ENCODE measurements at regions not wholly inside any gene's neighbourhood (a gene's known extent, or its start where the extent isn't known, plus 50 kb on each side); places are given as distances from the start of the nearest gene placed in this dataset.

DNA sequence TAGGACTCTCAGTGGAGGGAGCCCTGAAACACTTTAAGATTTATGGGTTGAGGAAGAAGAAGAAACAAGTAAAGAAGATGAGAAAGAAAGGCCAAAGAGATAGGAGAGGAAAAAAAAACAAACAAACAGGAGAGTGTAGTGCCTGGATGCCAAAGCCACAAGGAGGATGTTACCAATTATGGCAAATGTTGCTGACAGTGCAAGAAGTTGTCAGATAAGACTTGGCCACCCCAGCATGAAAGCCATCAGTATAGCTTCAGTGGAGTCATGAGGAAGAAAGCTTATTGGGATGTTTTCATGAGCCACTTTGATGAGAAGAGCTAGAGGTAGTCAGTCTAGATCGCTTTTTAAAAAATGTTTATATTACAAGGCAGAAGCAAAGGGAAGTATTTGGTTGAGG is 380.2 kb upstream of the ADGRL4 start:
- FAIRE-seq (no peak), DNase-seq (ENCODE audit: insufficient read length, low spot score) (no peak)
- TF ChIP-seq POLR2A (IDR thresholded peaks at IDR 0.05; ENCODE audit: low read depth, low read length) = no peak

DNA sequence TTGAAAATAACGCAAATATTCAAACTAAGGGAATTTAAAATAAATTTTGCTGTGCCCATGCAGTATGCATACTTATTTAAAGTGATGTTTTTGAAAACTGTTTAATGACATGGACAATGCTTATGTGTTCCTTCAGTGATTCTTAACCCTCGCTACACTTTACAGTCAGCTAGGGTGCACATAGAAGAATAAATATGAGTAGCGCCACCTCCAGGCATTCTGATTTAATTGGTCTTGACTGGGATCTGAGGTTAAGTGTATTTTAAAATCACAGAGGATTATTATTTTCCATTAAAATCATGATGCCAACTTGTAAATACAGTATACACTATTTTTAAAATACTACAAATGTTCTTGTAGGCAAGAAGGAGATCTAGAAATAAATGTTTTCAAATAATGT is 373.5 kb upstream of the ADGRL4 start:
- no peak for DNase-seq (ENCODE audit: insufficient read length, low spot score)
- FAIRE-seq = no peak
- TF ChIP-seq POLR2A (IDR thresholded peaks at IDR 0.05; ENCODE audit: low read depth, low read length) = no peak

DNA sequence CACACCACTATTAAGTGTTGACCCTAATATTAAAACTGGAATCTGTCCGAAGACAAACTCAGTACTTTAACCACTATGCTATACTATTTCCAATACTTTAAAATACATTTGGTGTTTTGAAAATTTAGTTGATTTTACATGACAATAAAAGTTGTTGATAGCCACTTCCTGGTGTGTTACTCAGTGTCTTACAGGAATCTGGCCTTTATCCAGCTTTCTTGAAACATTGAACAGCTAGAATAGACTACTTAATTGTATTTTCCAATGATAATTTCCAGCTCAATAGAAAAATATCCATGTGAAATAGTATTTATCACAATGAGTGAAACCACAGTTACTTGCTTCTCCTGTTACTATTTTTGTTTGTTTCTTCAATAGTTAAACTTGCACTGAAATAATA is 369.6 kb upstream of the ADGRL4 start:
- DNase-seq (ENCODE audit: insufficient read length, low spot score) (no peak), FAIRE-seq (peak; percentile 27)
- no peak for TF ChIP-seq POLR2A (IDR thresholded peaks at IDR 0.05; ENCODE audit: low read depth, low read length)

DNA sequence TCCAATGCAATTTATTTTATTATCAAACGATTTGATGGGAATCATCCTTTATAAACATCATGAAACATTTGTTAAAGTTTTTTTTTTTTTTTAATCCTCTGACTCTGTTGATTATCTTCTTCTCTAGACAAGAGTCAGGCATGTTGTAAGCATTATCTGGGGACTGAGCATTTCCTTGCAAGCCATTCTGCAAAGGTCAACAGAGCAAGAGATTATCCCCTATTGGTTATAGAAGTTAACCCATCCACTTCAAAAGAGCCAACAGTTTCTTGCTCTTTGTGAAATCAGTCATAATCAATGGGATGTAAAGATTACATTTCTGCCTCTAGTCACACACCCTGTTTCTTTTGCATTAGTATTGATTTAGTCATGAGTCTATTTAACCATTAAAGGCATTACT is 368.8 kb upstream of the ADGRL4 start:
- no peak for DNase-seq (ENCODE audit: insufficient read length, low spot score)
- TF ChIP-seq POLR2A (IDR thresholded peaks at IDR 0.05; ENCODE audit: low read depth, low read length) = no peak
- FAIRE-seq = no peak

DNA sequence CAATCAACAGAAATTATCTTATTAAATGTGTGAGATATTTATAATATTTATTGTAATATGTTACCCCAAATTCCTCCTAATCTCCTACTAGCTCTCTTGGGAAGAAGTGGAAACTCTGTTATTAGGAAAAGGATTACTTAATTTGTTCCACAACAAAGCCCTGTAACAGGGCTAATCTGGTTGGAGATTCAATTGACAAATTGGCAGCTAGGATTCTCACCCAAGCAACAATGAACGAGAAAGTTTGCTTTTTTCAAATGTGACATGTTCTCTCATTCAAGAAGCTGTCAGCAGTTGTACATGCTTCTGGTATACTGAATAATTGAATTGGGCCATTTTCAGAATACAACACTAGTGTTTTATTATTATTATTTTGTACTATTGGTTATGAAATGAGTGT is 367.9 kb upstream of the ADGRL4 start:
- no peak for TF ChIP-seq POLR2A (IDR thresholded peaks at IDR 0.05; ENCODE audit: low read depth, low read length)
- no peak for FAIRE-seq
- no peak for DNase-seq (ENCODE audit: insufficient read length, low spot score)

DNA sequence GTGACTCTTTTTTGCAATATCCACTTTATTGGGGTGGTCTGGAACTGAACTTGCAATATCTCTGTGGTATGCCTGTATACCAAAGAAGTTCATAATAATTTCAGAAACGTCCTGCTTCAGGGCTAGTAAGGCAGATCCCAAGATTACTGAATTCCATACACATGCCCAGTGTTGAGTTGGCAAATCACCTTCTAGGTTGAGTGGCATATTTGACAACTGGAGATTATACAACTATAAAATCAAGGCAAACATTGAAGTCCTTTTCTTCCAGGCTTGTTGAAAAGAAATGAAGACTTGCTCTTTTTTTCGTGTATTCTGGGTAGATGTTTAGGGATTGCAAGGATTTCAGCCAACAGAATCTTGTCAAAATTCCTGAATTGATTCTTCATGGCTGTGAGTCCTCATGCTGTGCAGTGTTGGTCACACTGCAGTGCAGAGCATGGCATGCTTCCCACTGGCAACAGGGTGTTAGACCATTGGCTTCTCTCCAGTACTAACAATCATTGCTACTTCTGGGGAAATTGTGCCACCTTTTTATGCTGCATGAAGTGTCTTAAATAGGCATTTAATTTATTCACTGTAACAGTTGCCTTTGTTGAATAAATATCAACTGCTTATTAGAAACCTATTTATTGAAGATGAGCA is 367.1 kb upstream of the ADGRL4 start:
- FAIRE-seq (peak; percentile 15), DNase-seq (ENCODE audit: insufficient read length, low spot score) (no peak)
- no peak for TF ChIP-seq POLR2A (IDR thresholded peaks at IDR 0.05; ENCODE audit: low read depth, low read length)

DNA sequence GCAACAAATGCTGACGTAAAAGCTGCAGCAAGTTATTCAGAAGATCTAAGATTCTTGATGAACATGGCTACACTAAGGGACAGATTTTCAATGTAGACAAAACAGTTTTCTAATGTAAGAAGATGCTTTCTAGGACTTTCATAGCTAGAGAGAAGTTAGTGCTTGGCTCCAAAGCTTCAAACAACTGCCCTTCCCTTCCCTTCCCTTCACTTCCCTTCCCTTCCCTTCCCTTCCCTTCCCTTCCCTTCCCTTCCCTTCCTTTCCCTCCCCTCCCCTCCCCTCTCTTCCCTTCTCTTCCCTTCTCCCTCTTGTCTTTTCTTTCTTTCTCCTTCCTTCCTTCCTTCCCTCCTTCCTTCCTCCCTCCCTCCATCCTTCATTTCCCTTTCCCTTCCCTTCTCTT is 365.3 kb upstream of the ADGRL4 start:
- no peak for TF ChIP-seq POLR2A (IDR thresholded peaks at IDR 0.05; ENCODE audit: low read depth, low read length)
- DNase-seq (ENCODE audit: insufficient read length, low spot score) = no peak
- FAIRE-seq = no peak

DNA sequence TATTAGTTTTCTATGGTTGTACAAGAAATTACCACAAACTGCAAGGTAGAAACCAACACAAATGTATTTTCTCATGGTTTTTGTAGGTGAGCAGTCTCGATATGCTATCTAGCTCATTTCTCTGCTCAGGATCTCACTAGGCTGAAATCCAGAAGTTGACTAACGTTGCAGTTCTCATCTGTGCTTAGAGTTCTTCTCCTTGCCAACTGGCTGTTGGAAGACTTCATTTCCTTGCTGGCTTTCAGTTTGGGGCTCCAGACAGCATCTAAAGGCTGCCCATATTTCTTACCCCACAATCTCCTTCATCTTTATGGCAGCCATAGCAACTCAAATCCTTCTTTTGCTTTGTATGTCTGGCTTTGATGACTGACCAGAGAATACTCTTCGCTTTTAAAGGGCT is 362.6 kb upstream of the ADGRL4 start:
- FAIRE-seq (no peak), DNase-seq (ENCODE audit: insufficient read length, low spot score) (no peak)
- no peak for TF ChIP-seq POLR2A (IDR thresholded peaks at IDR 0.05; ENCODE audit: low read depth, low read length)

DNA sequence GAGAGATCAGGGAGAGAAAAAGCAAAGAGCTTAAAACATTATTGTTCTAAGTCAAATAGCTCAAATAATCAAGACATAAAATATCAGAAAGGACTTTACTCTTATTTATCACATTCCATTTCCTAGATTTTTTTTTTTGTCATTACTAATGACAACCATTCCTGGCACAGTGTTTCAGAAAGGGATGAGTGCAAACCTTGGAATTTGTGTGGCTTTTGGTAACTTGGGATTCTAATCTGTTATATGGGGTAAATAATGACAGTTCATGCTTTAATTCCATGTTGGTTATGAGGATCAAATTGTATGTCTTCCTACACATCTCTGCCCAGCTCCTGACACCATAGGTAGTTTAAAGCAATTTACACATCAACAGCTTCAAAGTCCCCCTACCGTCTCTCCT is 358.4 kb upstream of the ADGRL4 start:
- TF ChIP-seq POLR2A (IDR thresholded peaks at IDR 0.05; ENCODE audit: low read depth, low read length) = no peak
- DNase-seq (ENCODE audit: insufficient read length, low spot score) (no peak), FAIRE-seq (no peak)

DNA sequence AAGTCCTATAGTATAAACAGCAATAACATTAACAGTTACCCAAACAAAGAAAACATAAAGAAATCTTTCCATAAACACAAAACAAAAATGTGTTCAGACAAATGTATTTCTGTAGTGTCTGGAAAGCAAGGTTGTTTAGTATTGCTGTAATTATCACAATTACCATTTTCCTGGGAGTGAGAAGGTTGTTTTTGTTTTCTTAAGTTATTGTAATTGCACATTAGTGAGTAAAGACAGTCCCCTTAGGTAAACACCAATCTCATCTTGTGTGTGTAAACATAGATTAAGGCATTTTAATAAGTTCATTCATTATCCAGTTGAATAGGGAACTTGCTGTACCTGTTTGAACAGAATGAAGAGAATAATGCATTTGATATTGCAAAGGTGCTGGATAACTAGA is 356.9 kb upstream of the ADGRL4 start:
- no peak for FAIRE-seq
- no peak for DNase-seq (ENCODE audit: insufficient read length, low spot score)

DNA sequence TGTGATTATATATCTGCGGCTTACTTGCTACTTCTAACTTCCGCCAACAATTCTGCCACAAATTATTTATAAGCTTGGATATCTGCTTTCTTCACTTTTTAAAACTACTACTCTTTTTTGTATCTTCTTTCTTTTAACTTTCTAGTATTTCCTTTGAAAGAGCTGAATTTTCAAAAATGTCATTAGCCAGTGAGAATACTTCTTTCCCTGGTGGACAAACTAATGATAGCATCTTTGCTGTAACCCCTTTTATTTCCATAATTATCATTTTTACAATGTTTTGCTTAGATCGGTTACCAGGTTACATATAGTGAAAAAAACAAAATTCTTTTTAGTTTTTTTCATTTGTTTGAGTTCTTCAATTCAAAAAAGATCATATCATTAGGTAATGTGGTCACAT is 355.9 kb upstream of the ADGRL4 start:
- FAIRE-seq (no peak), DNase-seq (ENCODE audit: insufficient read length, low spot score) (no peak)
- TF ChIP-seq POLR2A (IDR thresholded peaks at IDR 0.05; ENCODE audit: low read depth, low read length) = no peak

More for the DNA sequence above, 356.9 kb upstream of the ADGRL4 start:
- TF ChIP-seq POLR2A (IDR thresholded peaks at IDR 0.05; ENCODE audit: low read depth, low read length) = no peak

DNA sequence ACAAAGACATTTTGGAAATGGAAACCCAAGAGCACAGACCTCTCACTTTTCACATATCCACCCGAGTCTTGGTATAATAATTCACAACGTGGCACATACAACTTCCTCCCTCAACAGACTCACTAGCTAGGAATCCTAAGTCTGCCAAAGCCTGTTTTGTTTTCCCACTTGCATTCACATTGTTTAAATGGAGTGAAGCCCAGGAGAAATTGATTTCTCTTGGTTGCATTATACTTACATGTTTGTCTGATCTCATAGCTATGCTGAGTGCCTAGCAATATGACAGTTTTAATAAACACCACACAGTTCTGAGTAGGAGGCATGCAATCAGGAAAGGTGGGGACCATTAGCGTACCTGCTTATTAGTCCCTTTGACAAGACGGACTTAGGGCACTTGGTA is 348.6 kb upstream of the ADGRL4 start:
- DNase-seq (ENCODE audit: insufficient read length, low spot score) (peak; percentile 10), FAIRE-seq (peak; percentile 90)
- no peak for TF ChIP-seq POLR2A (IDR thresholded peaks at IDR 0.05; ENCODE audit: low read depth, low read length)

DNA sequence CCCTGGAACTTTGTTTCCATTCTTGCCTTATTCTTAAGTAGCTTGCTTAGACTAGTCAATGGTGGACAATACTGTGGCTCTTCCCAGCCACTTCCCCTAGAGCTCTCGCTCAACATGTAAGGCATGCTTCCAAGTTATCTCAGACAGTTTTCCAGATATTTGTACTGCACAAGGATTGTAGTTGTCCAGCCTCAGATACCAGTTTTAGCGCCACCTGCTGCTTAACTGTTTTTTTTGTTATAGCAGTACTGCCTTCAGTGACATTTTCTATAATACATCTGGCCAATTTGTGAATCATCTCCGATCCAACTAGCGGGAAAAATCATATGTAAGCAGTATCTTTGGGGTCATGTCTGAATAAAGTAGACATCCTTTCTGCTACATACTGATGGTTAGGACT is 346.7 kb upstream of the ADGRL4 start:
- peak; percentile 97 for FAIRE-seq
- peak; percentile 10 for DNase-seq (ENCODE audit: insufficient read length, low spot score)
- no peak for TF ChIP-seq POLR2A (IDR thresholded peaks at IDR 0.05; ENCODE audit: low read depth, low read length)

DNA sequence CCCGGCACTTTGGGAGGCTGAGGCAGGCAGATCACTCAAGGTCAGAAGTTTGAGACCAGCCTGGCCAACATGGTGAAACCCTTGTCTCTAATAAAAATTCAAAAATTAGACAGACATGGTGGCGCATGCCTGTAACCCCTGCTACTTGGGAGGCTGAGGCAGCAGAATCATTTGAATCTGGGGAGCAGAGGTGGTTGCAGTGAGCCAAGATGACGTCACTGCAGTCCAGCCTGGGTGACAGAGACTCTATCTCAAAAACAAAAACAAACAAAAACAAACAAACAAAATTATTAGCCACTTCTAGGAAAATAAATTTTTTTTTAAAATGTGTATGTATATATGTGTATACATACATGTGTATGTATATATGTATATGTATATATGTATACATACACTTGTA is 320.3 kb upstream of the ADGRL4 start:
- TF ChIP-seq POLR2A (IDR thresholded peaks at IDR 0.05; ENCODE audit: low read depth, low read length) = no peak
- DNase-seq (ENCODE audit: insufficient read length, low spot score) (no peak), FAIRE-seq (no peak)

DNA sequence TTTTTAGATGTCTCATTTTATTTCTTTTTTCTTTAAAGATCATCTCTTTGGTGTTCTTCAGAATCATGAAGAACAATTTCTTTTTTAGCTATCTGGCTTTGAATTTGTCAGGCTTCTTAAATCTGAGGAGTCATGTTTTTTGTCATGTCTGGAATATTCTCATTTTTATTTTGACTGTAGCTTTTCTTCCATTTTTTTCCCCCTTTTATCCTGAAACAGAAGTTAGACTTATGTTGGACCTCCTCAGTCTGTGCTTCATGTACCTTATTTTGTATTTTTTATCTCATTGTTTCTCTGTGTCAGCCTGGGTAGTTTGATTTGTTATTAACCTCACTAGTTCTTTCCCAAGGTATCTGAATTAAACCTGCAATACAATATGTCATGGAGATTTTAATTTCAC is 319.2 kb upstream of the ADGRL4 start:
- DNase-seq (ENCODE audit: insufficient read length, low spot score) (no peak), FAIRE-seq (no peak)
- TF ChIP-seq POLR2A (IDR thresholded peaks at IDR 0.05; ENCODE audit: low read depth, low read length) = no peak

DNA sequence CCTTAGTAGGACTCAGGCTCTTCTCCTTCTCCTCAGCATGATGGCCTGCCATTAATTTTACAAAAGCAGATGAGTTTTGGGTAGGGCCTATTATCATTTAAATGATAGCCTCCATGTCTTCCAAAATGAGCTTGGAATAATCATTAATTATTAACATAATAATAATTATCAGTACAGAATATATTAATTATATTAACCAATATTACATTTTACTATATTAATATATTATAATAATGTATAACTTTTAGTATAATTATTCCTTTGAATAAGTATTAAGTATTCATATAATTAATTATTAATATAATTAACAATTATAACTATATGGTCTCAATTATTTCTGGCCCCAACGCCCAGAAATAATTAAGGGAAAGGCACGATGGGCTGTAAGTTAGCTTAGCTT is 318.6 kb upstream of the ADGRL4 start:
- no peak for TF ChIP-seq POLR2A (IDR thresholded peaks at IDR 0.05; ENCODE audit: low read depth, low read length)
- FAIRE-seq = no peak

More for the DNA sequence above, 318.6 kb upstream of the ADGRL4 start:
- no peak for DNase-seq (ENCODE audit: insufficient read length, low spot score)
